IPS-NIHi7 (cell line): ENCODE measurements at regions not wholly inside any gene's neighbourhood (a gene's known extent, or its start where the extent isn't known, plus 50 kb on each side); places are given as distances from the start of the nearest gene placed in this dataset.

Experiments used
- DNase-seq: peaks from one replicate; pipeline ENCODE4 v3.0.0; 2012; ENCODE audit warnings: mixed read lengths; ENCODE audit errors: extremely low spot score

DNA sequence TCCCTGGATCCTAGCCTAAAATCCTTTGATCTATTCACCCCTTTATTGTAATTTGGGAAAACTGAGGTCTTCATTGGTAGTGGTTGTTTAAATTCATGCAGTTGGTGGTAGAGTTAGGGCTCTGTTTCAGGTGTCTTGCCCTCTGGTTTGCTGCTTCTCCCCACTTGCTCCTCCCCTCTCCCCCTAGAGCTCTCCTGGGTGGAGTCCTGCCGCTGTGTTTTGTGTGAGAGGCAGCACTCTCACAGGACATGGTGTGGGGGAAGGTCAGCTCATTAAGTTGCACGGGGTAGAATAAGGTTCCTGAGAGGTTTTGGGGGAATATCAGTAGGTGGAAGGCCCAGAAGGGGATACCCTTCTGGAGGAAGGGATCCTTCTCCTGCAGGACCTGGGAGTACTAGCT, 98.1 kb upstream of the NECTIN1 start:
- DNase-seq: no peak

DNA sequence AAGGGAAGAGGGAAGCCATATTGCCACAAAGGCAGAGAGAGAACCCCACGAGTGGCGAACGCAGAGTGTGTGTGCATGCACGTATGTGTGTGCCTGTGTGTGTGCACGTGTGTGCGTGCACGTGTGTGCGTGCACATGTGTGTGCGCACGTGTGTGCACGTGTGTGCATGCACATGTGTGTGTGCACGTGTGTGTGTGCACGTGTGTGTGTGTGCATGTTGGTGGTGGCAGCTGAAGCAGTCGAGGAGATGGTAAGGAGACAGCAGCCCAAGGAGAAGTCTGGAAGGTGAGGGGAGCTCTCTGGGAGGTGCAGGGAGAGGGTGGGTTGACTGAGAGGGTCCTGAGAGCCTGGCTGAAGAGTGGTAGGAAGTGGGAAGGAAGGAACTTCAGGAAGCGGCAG, 94.1 kb upstream of the NECTIN1 start:
- no peak for DNase-seq

DNA sequence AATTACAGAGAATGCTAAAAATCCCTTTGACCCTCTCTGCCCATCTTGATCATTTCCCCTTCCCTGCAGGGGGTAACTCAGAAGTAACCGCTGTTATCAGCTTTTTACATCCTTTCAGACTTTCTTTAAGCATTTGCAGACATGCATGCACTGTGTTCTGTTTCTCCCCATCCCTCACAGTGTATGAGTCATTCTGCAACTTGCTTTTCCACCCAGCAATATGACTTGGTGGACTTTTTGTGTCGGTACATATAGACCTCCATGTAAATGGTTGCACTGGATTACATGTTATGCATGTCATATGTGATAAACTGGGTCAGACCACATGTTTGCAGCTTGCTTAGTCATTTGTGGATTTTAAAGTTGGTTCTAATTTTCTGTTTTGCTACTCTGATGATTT, 87.7 kb upstream of the NECTIN1 start:
- DNase-seq: no peak

DNA sequence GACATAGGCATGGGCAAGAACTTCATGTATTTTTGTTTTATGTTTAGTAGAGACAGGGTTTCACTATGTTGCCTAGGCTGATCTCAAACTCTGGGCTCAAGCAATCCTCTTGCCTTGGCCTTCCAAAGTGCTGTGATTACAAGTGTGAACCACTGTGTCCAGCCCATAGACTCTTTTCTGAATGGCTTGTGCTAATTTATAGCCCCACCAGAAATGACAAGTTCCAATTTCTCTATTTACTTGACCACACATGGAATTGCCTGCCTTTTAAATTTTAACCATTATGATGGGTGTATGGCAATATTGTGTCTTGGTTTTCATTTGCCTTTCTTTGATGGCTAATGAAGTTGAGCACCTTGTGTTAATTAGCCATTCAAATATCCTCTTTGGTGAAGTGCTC, 85.8 kb upstream of the NECTIN1 start:
- no peak for DNase-seq

DNA sequence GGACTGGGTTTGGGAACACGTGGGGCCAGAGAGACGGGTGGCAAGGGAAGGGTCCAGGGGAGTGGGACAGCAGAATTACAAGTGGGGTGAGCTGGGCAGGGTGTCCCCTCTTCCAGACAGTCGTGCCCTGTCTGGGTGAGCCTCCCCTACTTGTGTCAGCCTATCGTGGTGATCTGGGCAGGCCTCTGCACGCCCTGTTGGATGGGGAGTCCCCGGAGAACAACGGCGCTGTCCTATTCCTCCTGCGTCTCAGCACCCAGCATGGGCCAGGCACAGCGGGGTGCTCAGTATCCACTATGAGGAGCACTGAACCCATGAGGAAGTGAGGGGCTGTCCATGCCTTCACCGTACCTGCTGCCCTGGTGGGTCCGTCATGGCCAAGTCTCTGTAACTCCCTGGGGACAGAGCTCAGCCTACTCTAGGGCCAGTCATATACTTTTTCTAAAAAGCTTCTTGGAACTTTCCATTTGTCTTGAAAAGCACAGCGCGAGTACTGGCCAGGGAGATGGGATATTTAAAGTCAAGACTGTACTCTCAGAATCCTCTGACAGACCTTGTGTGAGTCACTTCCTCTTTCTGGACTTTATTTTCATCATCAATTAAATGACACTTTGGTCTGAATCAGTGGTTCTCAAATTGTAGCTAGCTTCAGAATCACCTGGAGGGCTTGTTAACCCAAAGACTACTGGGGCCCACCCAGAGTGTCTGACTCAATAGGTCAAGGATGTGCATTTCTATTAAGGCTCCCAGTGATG, 81.7 kb upstream of the NECTIN1 start:
- no peak for DNase-seq

DNA sequence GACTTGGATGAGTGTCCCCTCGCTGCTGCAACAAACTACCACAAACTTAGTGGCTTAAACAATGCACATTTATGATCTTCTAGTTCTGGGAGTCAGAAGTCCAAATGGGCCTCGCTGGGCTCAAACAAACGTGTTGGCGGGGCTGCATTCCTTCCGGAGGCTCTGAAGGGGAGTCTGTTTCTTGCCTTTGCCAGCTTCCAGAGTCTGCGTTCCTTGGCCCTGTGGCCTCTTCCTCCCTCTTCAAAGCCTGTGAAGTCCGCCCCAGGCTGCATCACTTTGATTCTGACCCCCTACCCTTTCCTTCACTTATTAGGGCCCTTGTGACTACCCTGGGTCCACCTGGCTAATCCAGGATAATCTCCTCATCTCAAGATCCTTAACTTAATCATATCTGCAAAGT, 80.3 kb upstream of the NECTIN1 start:
- DNase-seq: no peak

DNA sequence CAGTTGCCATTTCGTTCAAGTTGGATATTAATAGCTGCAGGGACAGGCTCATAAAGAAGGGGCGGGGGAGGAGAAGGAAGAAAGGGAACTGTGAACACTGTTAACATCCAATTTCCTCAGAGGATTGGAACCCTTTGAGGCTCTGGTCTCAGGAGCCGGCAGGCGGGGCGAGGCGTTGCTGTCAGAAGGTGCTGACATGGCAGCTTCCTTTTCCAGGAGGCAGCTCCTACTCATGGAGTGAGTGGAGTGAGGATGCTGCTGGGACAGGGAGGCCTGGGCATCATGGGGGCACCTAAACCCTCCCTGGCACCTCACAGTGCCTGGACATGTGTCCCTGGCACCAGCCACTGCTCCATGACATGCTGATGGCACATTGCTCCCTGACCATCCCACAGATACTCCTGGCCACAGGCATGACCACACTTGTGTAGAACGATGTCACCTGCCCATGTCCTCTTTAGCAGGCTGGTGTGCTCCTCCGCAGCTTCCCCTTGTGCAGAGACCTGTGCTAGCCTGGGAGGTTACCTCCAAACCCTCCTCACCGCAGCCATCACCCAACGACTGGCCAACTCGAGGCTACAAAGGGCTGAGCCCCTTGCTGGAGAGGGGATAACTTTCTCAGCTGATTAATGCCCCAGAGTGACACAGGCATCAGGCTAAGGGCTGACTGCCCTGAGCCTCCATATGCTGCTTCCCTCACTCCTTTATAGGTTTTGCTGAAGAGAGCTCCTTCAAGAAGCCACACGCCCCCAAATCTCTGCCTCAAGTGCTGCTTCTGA, 79.6 kb upstream of the NECTIN1 start:
- no peak for DNase-seq

DNA sequence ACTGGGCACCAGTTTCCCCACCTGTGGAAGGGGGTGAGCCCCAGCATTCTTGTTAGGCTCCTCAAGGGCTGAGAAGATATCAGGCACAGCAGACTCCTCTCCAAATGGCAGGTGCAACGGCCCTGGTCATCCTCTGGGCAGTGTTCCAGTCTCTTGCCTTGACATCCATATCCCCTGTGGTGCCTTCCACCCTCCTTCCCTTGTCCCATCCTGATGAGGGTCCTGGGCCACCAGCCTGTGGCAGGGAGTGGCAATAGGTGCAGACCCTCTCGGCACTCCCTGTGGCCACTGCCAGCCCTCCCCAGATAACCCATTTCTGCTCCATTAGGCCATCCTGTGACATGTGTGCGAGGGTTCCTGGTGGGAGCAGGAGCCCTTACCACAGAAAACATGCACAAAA, 78.8 kb upstream of the NECTIN1 start:
- DNase-seq: no peak

DNA sequence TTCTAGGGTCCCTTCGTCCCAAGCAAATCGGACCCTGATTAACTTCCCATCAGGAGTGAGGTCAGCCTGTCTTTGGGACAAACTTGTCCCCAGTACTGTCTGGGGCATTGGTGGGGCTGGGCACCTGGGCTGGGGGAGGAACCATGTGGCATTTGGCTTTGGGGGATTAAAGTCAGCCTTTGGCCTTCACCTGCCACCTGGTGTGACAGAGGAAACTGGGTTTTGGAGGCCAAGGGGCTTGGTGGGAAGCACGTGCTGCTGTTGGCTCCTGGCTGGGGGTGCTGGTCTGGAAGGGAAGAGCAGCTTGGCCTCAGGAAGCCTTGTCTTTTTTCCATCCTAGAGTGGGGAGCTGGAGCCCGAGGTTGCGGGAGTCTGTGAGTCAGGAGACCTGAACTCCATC, 78.4 kb upstream of the NECTIN1 start:
- DNase-seq: no peak

DNA sequence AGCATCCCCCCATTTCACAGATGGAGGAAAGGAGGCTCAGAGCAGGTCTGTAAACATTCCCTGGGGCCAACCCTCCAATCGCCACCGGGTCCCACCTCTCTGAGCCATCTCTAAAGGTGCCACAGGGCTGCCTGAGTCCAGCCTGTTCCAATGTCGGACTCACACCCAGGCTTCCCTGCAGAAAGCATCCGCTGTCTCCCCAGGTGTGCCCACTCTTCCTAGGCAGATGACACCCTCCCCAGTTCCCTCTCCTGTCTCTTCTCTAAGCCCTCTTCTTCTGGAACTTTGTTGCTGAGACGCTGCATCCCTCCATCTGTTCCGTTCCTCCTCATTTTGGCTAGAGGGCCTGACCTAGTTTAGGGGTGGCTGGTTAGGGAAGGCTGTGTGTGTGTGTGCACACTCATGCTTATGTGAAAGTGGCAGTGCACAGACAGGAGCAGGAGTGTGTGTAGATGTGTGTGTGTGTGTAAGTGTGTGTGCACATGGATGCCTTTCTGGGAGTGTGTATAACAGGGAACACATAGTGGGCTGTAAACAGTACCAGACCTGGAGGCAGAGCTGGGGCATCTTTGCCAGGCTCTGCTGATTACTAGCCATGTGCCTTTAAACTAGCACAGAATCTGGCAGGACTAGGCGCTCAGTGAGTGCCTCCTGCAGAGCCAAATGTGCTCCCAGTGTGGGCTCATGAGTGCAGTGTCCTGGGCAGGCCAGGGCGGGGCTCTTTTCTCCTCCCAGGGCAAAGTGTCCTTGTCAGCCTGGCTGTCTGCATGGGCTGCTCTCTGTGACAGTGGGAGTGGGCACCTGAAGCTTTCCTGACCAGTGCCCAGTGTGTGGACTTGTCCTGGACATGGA, 77.3 kb upstream of the NECTIN1 start:
- DNase-seq: no peak

DNA sequence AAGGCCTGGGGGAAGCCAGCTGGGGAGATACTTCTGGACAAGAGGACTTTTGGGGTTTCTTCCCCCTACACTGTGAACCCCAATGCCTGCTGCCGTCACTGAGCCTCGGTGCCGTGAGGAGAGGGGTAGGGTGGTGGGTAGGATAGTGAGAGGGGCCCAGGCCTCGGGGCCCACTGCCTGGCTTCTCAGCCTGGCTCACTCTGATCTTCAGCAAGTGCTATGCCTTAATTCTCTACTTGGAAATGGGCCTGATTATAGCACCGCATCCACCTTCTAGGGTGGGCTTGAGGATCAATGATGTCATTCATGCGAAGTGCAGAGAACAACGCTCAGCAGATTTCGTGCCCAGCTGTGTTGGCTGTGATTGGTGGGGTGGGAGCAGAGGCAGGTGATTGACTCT, 76.7 kb upstream of the NECTIN1 start:
- DNase-seq: no peak

DNA sequence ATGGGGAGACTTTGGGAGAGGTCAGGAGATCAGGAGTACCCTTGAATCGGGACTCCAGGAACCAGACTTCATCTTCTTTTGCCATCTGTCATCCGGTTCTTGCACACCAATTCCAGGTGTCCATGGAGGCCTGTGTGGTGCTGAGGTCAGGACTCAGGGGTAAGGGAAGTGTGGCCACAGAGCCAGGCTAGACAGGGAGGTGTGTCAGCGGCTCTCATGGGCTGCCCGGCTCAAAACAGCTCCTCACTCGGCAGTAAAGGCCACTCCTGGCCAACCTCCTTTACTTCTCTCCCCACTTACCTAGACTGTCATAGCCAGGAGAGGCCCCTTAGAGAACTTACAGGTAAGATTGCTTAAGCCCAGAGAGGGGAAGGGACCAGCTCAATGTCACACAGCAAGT, 75.7 kb upstream of the NECTIN1 start:
- no peak for DNase-seq

DNA sequence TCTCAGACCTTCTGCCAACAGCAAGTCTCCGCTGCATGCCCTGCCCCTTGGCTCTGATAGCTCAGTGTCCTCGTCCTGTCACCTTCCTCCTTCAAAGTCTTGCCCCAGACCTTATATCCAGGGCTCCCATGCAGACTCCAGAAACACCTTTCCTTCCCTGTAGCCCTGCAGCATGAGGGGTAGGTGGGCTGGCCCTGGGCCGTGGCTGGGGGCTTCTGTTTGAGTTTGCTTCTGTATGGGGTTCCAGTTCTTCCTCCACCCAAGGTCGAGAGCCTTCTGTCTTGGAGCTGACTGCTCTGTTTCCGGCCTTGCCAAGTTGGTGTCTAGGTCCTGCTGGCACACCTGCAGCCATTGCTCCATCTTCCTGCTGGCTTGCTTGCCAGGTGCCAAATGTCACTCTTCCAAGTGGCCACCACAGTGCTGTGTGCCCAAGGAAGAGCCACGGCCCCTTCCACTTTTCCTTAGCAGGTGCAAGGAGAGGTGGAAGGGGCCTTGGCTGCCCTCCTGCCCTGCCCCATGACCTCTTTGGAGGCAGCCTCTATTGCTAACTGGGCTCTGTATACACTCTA, 74.8 kb upstream of the NECTIN1 start:
- DNase-seq: no peak

DNA sequence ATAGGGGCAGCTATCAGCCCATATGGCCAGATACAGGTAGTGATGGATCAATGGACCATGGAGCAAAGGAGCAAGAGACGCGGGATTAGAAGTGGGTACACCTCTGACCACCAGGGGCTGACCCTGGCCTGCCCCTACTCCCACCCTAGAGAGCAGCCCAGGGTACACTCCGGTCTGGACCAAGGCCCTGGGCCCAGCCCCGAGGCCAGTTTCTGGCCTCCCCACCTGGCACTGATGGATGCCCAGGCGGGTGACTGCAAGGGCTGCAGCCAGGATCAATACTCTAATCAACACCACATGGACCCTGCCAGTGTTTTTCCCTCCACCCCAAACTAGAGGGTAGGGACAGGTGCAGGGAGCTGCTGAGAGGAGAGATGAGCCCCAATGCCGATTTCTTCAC, 74.1 kb upstream of the NECTIN1 start:
- DNase-seq: no peak

DNA sequence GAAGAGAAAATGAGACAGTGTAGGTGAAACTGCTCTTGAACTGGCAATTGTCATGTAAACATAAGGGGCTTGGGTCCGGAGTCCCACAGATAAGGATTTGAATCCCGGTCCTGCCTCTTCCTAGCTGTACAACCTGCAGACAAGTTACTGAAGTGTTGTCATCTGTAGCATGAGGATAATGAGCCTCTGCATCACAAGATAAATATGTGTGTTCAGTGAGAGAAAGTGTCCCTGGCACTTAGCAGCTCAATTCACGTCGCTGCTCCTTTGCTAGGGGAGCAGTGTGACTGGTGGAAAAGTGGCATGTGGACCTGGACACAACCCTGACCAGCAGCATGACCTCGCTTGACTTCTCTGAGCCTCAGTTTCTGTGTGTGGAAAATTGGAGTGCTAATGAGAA, 73.7 kb upstream of the NECTIN1 start:
- no peak for DNase-seq

DNA sequence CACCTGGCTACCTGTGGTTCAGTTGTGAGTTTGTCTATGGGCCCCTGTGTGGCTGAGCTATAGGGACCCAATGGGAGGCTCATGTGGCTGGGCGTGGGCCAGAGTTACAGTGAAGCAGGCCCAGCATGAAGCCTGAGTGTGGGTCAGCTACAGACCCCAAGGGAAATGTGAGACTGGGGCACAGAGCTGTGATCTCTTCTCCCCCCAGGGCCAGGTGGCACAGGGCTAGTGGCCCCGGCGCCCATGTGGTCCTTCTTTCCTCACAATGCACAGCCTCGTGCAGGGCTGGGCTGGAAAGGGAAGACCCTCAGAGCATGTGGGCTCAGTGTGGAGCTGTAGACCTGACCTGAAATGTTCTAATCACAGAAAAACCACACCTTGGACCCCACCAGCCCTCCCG, 71.6 kb upstream of the NECTIN1 start:
- no peak for DNase-seq

DNA sequence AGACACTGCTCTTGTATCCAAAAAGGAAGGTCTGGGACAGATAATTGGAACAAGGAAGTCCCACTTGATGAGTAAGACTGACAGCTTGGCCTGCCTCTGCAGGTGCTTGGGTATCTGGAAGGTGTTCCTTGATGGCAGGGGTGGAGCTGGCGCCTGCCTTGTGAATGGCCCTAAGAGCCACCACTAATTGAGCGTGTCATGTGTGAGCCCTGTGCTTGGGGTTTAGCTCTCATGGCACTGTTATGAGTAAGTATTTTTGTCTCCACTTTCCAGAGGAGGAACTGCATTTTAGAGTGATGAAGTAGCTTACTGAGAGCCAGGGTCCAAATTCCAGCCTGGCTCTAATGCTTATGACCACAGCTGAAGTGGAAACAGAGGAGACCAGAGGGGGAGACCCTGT, 71.2 kb upstream of the NECTIN1 start:
- no peak for DNase-seq

DNA sequence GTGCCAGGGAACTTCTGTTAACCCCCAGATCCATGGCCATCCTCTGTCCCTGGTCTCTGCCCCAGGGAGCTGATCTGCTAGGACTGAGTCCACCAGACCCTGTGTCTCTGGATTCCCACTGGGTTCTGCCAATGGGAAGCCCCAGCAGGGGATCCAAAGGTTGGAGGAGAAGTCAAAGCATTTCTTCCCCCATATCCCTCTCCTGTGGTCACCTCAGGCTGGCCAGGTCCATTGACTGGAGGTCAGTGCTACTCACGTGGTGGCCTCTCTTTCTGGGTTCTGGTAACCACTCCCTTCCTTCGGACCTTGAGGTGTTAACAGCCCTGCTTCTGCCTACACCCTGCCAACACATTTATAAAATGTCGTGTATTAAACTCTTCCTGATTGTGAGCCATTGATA, 69.7 kb upstream of the NECTIN1 start:
- no peak for DNase-seq

DNA sequence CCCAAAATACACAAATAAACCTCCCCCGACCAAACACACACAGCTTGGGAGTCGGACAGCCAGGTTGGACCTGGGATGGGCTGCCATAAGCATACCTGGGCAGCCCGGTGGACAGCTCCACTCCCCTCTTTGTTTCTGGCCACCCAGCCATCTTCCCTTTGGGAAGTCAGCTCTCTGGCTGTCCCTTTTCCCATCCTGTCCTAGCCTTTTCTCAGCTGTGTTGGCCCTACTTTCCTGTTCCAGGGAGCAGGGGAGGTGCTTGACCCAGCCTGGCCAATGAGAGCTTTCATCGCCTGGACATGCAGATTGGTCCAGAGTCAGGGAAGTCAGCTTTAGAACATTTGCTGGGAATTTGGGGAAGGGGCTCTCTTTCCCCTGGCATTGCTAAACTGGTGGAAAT, 68.7 kb upstream of the NECTIN1 start:
- peak; percentile 69 for DNase-seq

DNA sequence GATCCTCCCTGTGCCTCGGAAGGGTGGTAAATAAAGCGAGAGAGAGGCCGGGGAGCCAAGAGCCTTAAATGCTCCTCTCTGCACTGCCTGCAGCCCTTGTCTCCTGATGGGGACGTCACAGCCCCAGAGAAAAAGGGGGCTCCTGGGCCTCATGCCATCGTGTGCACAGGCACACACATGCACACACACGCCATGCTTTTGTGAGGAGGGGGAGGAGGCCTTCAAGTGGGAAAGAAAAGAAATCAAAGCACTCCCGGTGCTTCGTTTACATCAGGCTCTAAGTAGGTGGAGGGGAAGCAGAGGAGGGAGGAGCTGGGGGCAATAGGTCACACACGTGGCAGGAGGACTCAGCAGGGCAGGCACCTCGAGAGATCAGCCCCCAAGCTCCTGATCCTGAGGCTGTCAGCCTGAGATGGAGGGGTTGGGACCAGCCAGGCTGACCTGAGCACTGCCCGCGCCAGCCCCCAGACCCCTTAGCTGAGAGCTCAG, 68.2 kb upstream of the NECTIN1 start:
- DNase-seq: peak; percentile 63

DNA sequence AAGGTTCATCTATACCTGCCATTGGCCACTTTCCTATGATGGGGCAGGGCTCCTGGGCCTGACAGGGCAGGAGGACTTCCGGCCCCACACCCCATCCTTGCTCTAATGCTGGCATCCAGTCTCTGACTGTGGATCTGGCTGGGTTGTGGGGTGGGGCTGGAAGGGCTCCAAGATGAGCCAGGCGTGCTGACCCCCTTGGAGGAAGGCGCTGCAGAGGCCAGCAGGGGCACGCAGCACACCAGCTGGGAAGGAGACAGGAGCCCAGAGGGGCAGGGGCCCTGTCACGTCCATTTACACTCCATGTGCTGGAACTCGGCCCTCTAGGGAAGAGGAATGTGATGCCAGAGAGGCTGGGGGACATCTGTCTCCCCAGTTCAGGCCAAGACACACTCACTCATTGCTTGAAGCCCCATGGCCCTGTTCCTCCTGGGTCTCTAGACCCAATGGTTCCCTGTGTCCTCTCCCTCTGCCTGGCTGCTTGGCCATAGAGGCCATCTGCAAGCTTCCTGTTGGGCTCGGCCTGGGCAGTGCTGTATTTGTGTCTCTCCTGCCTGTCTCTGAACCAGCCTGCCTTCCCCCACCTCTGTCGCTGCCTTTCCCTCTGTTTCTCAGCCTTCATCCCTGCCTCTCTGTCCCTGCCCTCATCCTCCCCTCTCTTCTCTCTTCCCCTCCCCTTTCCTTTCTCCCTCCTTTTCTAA, 67.5 kb upstream of the NECTIN1 start:
- DNase-seq: no peak
